Colonic mucosa (tissue), 4 donors: ENCODE measurements at regions not wholly inside any gene's neighbourhood (a gene's known extent, or its start where the extent isn't known, plus 50 kb on each side); places are given as distances from the start of the nearest gene placed in this dataset.

ENCODE experiments used
- DNase-seq: peaks from one replicate; pipeline ENCODE4 v3.0.0-alpha.2; 2020
- H3K27ac ChIP-seq: fragments of 200-600 bp; one replicate; pipeline ENCODE4 v1.8.0; 2021
- H3K27me3 ChIP-seq: fragments of 200-600 bp; one replicate; pipeline ENCODE4 v1.8.0; 2021
- H3K36me3 ChIP-seq: fragments of 200-600 bp; one replicate; pipeline ENCODE4 v1.8.0; 2021
- H3K4me1 ChIP-seq: fragments of 200-600 bp; one replicate; pipeline ENCODE4 v1.8.0; 2021; ENCODE audit warnings: mild to moderate bottlenecking
- H3K4me3 ChIP-seq: fragments of 200-600 bp; one replicate; pipeline ENCODE4 v1.8.0; 2021
- H3K9ac ChIP-seq, 2 donors: one replicate each; pipeline ENCODE4 v1.7.0; 2013; ENCODE audit warnings: control low read depth in 2 of 2, low read depth in 2 of 2, low read length in 2 of 2
- H3K9me3 ChIP-seq: fragments of 200-600 bp; one replicate; pipeline ENCODE4 v1.8.0; 2021
- intact Hi-C: fragments of 100-400 bp; cut with DNase I; formaldehyde crosslinking; loops from one replicate; pipeline ENCODE4 v1.14.1; 2022
- TF ChIP-seq, protein P1 (sequence below): fragments of 200-600 bp; IDR thresholded peaks from one replicate; pipeline ENCODE4 v1.8.0; 2022; ENCODE audit warnings: antibody characterized with exemption, mild to moderate bottlenecking
- donor health status: healthy.
- donor health status: DM: no; HTN: no; CAD: no.
- donor health status: DM: no; HTN: no; CAD: no.

DNA sequence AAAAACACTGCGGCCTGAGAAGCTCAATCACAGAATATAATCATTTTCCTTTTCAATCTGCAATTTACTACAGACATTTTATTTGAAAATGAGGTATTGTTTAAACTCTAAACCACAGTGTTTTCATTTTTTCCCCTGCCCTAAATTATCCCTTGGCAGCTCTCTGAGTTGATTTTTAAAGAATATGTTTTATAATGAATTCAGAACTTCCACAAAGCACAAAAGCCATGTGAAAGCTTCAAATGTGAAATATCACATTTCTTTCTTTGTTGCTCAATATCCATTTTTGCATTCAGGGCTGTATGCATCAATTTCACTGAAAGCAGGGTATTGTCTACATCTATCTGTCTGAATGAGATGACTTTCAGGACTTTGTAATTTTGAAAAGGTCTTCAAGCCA lies 813.6 kb upstream of the ALCAM start:
- Histone ChIP-seq H3K27me3 (no peaks in the 10 kb centered on the region), H3K36me3 (no peaks in the 10 kb centered on the region), H3K27ac (no peak overlapping the region), H3K4me3 (no peak overlapping the region), H3K9me3 (no peaks in the 10 kb centered on the region), H3K4me1 (no peaks in the 10 kb centered on the region), H3K9ac (no peak overlapping the region)
- no peak for DNase-seq
- TF ChIP-seq, protein P1, sequence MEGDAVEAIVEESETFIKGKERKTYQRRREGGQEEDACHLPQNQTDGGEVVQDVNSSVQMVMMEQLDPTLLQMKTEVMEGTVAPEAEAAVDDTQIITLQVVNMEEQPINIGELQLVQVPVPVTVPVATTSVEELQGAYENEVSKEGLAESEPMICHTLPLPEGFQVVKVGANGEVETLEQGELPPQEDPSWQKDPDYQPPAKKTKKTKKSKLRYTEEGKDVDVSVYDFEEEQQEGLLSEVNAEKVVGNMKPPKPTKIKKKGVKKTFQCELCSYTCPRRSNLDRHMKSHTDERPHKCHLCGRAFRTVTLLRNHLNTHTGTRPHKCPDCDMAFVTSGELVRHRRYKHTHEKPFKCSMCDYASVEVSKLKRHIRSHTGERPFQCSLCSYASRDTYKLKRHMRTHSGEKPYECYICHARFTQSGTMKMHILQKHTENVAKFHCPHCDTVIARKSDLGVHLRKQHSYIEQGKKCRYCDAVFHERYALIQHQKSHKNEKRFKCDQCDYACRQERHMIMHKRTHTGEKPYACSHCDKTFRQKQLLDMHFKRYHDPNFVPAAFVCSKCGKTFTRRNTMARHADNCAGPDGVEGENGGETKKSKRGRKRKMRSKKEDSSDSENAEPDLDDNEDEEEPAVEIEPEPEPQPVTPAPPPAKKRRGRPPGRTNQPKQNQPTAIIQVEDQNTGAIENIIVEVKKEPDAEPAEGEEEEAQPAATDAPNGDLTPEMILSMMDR = no peak
- intact Hi-C loops = no loop called here

DNA sequence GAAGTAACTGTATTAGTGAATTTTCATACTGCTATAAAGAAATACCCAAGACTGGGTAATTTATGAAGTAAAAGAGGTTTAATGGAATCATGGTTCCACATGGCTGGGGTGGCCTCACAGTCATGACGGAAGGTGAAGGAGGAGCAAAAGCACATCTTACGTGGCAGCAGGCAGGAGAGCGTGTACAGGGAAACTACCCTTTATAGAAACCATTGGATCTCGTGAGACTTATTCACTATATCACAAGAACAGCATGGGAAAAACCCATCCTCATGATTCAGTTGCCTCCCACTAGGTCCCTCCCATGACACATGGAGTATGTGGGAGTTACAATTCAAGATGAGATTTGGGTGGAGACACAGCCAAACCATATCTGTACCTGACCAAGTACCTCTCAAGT lies 812.3 kb upstream of the ALCAM start:
- DNase-seq = no peak
- Histone ChIP-seq H3K36me3 (no peaks in the 10 kb centered on the region), H3K4me3 (no peak overlapping the region), H3K9ac (no peak overlapping the region), H3K27ac (no peak overlapping the region), H3K9me3 (no peaks in the 10 kb centered on the region), H3K4me1 (no peaks in the 10 kb centered on the region), H3K27me3 (no peaks in the 10 kb centered on the region)
- intact Hi-C loops = no loop called here
- TF ChIP-seq, protein P1 = no peak

DNA sequence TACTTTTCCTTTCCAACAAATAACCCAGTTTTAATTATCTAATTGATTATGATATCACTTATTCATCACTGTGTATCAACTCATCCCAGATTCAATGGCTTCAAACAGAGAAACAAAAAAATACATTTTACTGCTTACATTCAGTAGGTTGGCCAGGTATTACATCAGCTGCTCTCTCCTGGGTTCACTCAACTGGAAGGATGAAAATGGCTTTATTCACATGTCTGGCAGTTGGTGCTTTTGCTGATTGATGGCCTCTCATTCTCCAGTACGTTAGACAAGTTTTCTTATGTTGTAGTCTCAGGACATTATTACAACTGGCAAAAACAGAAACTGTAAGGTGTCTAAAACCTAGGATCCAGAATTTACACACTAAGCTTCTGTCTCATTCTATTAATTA lies 811.0 kb upstream of the ALCAM start:
- Histone ChIP-seq H3K9ac (no peak overlapping the region), H3K27ac (no peak overlapping the region), H3K9me3 (no peaks in the 10 kb centered on the region), H3K4me3 (no peak overlapping the region), H3K27me3 (no peaks in the 10 kb centered on the region), H3K4me1 (no peaks in the 10 kb centered on the region), H3K36me3 (no peaks in the 10 kb centered on the region)
- TF ChIP-seq, protein P1 = no peak
- no peak for DNase-seq
- intact Hi-C loops = no loop called here

DNA sequence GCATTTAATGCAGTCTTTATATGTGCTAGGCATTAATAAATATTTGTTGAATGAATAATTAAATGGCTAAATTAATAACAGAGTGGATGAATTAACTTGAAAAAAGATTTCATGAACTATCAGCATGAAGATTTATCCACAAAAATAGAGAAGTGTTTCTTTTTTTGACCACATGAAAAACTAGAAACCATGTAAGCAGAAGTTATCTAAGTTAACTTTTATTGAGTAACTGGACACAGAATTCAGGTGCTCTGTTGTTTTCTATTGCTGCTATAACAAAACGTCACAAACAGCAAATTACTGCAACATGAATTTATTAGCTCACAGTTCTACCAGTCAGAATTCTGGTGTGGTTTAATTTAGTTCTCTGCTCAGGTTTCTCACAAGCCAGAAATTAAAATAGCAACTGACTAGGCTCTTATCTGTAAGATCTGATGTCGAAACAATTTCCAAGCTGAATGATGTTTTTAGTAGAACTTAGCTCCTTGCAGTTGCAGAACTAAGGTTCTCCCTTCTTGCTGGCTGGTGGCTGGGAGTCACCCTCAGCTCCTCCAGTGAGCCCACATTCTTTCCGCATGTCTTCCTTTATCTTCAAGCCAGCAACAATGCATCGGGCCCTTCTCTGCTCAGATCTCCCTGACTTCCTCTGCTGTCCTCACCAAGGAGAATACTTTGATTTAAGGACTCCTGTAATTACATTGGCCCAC lies 810.2 kb upstream of the ALCAM start:
- H3K27ac ChIP-seq = no peak overlapping the region
- H3K9me3 ChIP-seq = no peaks in the 10 kb centered on the region
- no peak overlapping the region for H3K4me3 ChIP-seq
- H3K4me1 ChIP-seq = no peaks in the 10 kb centered on the region
- H3K36me3 ChIP-seq = no peaks in the 10 kb centered on the region
- intact Hi-C loops = no loop called here
- no peak overlapping the region for H3K9ac ChIP-seq
- TF ChIP-seq, protein P1 = no peak
- DNase-seq = no peak
- H3K27me3 ChIP-seq = no peaks in the 10 kb centered on the region

DNA sequence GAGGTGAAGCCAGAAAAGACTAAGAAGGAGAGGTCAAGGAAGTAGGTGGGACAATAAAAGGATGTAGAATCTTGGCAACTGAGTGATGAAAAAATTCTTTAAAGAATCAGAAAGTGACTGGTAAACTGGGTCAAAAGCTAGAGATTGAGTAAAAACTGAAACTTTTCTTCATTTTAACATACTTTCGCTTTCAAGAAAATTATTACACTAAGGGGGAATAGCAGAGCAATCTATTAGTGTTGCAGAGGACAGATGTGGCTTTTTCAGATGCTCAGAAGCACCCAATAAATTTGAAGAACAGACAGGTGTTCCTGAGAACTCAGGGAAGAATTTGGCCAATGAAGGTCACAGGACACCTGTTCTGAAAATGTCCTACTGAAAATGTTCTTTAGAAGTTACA lies 805.4 kb upstream of the ALCAM start:
- no peaks in the 10 kb centered on the region for H3K36me3 ChIP-seq
- no peak overlapping the region for H3K9ac ChIP-seq
- no peaks in the 10 kb centered on the region for H3K9me3 ChIP-seq
- TF ChIP-seq, protein P1 = no peak
- no peaks in the 10 kb centered on the region for H3K4me1 ChIP-seq
- H3K27me3 ChIP-seq = no peaks in the 10 kb centered on the region
- DNase-seq = no peak
- intact Hi-C loops = loop anchor here (10.0 kb wide), 1 partner anchor 963 kb away; no protein-coding TSS in a partner anchor
- no peak overlapping the region for H3K27ac ChIP-seq
- no peak overlapping the region for H3K4me3 ChIP-seq
